Epithelial cell of esophagus (primary cell): ENCODE measurements at regions not wholly inside any gene's neighbourhood (a gene's known extent, or its start where the extent isn't known, plus 50 kb on each side); places are given as distances from the start of the nearest gene placed in this dataset.

Experiments used
- DNase-seq: peaks from one replicate; pipeline ENCODE4 v3.0.0; 2010; ENCODE audit warnings: low read depth
- H3K4me3 ChIP-seq: 2 replicates; pipeline ENCODE4 v1.5.1; 2011; ENCODE audit warnings: mild to moderate bottlenecking, low read length, control low read depth
- TF ChIP-seq, protein P1 (sequence below): IDR thresholded peaks from 2 replicates; pipeline ENCODE4 v1.5.1; 2011; ENCODE audit warnings: low read depth, mild to moderate bottlenecking, low read length, control low read depth, inconsistent platforms; ENCODE audit not compliant: insufficient read depth; ENCODE audit errors: missing control alignments

DNA sequence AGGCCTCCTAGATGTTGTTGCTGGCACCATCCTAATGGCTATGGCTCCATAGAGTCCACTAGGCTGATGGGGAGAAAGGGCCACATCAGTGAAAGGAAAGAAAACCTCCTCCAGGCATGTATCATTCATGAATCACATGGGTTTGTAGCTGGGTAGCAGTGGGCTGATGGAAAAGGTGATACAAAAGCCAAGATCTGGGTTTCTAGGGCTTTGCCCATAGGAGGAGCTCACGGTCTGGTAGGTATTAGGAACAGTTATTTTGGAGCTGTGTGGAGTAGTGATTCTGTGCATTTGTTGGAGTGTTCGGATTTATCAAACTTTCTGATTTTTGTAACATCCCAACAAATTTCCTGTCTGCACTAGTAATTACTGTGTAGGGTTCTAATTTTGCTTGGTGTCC lies 259.2 kb downstream of the SLC4A3 start:
- TF ChIP-seq, protein P1, sequence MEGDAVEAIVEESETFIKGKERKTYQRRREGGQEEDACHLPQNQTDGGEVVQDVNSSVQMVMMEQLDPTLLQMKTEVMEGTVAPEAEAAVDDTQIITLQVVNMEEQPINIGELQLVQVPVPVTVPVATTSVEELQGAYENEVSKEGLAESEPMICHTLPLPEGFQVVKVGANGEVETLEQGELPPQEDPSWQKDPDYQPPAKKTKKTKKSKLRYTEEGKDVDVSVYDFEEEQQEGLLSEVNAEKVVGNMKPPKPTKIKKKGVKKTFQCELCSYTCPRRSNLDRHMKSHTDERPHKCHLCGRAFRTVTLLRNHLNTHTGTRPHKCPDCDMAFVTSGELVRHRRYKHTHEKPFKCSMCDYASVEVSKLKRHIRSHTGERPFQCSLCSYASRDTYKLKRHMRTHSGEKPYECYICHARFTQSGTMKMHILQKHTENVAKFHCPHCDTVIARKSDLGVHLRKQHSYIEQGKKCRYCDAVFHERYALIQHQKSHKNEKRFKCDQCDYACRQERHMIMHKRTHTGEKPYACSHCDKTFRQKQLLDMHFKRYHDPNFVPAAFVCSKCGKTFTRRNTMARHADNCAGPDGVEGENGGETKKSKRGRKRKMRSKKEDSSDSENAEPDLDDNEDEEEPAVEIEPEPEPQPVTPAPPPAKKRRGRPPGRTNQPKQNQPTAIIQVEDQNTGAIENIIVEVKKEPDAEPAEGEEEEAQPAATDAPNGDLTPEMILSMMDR, result peak; percentile 44
- no peak overlapping the region for H3K4me3 ChIP-seq
- peak; percentile 68 for DNase-seq

DNA sequence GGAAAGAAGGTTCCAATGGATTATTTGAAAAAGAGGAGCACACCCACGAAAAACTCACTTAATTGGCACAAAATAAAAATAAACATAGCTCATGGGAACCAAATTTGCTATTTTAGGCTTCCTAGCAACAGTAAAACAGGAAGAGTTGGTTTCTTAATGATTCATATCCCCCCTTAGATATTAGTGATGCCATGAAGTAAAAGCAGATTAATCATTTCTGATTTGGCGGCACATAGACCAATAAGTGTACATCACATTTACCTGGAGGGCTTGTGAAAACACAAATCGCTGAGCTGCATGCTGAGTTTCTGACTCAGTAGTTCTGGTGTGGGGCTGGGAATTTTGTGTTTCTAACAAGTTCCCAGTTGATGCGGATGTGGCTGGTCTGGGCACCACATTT lies 260.4 kb downstream of the SLC4A3 start:
- TF ChIP-seq, protein P1, result no peak
- DNase-seq, result peak; percentile 76
- no peak overlapping the region for H3K4me3 ChIP-seq

DNA sequence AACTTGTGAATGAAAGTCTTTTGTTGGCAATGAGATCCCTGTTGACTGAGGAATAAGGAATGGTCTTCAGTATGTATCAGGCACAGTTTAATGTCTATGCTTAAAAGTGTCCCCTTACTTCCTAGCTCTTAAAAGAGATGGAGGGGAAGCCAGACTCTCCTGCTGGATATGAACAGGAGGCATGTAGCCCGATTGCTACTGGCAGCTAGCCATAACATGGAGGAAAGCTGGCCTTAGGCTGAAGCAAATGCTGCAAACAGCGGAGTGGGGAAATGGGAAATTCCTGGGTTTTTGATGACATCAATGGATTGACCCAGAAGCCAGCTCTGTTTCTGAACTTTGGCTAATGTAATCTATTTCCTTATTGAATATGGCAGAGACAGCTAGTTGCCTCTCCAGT lies 266.1 kb downstream of the SLC4A3 start:
- DNase-seq, result no peak
- TF ChIP-seq, protein P1, result no peak
- H3K4me3 ChIP-seq, result no peak overlapping the region

DNA sequence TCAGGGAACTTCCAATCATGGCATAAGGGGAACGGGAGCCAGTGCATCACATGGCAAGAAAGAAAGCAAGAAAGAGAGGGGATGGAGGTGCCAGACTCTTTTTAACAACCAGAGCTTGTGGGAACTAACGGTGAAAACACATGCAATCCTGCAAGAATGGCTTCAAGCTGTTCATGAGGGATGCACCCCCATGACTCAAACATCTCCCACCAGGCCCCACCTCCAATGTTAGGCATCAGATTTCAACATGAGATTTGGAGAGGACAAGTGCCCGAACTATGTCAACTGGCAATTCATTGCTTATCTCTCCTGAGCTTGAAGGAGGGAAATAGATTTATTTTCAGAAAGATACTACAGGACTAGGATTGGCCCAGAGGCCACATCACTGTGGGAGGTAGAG lies 270.0 kb downstream of the SLC4A3 start:
- TF ChIP-seq, protein P1, result no peak
- no peak for DNase-seq
- no peak overlapping the region for H3K4me3 ChIP-seq

DNA sequence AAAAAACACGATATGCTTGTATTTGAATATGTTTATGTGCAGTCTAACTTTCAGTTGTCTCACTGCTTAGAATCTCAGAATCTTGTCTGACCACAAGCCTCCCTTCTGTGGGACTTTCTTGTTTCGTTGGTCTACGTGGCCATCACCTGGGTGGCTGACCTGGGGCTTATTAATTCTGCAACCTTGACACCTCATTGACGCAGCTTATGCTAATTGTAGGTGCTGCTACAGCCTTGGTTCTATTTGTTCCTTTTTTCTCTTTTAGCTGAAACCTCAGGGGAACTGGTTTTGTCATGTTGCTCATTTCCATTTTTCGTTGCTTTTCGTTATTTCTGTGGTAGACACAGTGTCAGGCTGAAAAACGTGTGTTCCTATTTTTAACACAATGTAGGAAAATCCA lies 273.7 kb downstream of the SLC4A3 start:
- DNase-seq, result no peak

DNA sequence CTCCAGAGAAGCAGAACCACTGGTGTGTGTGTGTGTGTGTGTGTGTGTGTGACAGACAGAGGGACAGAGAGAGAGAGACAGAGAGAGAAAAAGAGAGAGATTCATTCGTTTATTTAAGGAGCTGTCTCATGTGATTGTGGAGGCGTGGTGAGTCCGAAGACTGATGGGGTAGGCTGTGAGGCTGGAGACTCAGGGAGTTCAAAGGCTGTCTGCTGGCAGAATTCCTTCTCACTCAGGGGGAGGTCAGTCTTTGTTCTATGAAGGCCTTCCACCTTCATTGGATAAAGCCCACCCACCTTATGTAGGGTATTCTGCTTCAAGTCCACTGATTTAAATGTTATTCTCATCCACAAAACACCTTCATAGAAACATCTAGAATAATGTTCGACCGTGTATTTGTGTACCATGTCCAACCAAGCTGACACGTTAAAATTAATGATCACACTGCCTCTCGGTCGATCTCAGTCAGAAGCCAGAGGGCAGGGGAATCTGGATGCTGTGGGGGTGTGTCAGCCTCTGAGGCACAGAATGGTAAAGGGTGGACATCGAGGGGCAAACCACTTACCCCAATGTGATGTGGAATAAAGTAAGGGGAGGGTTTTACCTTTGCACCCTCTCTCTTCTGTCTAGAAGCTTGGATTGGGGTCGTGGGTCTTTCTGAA lies 275.6 kb downstream of the SLC4A3 start:
- TF ChIP-seq, protein P1, result no peak
- DNase-seq, result no peak
- no peak overlapping the region for H3K4me3 ChIP-seq

More for the DNA sequence above, 273.7 kb downstream of the SLC4A3 start:
- TF ChIP-seq, protein P1, result no peak
- H3K4me3 ChIP-seq, result no peak overlapping the region

DNA sequence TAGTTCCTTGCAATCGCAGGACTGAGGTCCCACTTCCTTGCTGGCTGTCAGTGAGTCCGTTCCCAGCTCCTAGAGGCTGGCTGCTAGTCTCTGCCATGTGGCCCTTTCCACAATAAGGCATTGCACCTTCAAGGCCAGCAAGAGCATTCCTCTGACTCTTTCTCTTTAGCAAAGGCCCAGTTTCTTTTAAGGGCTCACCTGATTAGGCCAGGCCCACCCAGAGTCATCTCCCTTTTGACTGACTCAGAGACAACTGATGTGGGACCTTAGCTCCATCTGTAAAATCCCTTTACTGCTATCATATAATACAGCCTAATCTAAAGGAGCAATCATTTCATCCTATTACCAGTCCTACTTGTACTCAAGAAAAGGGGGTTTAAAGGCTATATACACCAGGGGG lies 278.2 kb downstream of the SLC4A3 start:
- TF ChIP-seq, protein P1, result no peak
- H3K4me3 ChIP-seq, result no peak overlapping the region
- no peak for DNase-seq
